MM.1S (cell line): ENCODE measurements at regions not wholly inside any gene's neighbourhood (a gene's known extent, or its start where the extent isn't known, plus 50 kb on each side); places are given as distances from the start of the nearest gene placed in this dataset.

Experiments
- EZH2phosphoT487 ChIP-seq: fragments of 300-600 bp; sonication (generic); IDR thresholded peaks from 2 replicates; pipeline ENCODE4 v1.6.1; 2018; ENCODE audit warnings: antibody characterized with exemption, low read length
- TF ChIP-seq, protein P1 (sequence below): fragments of 300-600 bp; sonication (generic); IDR thresholded peaks from 2 replicates; pipeline ENCODE4 v1.5.1; 2016; ENCODE audit warnings: antibody characterized with exemption, low read length, mixed read lengths

DNA sequence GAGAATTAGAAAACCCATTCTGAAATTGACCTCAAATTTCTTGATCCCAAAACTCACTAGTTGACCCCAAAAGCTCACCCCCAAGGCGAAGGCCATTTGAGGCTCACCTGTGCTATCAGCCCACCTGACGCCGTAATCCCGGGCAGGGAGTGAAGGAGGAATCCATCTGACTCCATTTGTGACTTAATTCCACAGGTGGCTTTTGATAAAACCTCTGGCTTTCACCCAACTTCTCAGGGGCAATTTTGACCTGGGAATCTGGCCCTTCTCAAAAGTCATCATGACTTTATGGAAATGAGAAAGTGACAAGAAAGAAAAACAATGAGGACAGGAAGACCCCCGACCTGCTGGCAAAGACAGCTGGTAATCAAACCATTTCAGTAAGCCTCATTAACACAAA lies 86.9 kb upstream of the SALL3 start:
- TF ChIP-seq, protein P1, sequence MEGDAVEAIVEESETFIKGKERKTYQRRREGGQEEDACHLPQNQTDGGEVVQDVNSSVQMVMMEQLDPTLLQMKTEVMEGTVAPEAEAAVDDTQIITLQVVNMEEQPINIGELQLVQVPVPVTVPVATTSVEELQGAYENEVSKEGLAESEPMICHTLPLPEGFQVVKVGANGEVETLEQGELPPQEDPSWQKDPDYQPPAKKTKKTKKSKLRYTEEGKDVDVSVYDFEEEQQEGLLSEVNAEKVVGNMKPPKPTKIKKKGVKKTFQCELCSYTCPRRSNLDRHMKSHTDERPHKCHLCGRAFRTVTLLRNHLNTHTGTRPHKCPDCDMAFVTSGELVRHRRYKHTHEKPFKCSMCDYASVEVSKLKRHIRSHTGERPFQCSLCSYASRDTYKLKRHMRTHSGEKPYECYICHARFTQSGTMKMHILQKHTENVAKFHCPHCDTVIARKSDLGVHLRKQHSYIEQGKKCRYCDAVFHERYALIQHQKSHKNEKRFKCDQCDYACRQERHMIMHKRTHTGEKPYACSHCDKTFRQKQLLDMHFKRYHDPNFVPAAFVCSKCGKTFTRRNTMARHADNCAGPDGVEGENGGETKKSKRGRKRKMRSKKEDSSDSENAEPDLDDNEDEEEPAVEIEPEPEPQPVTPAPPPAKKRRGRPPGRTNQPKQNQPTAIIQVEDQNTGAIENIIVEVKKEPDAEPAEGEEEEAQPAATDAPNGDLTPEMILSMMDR: no peak
- TF ChIP-seq EZH2phosphoT487: no peak
